Mesothelial cell of epicardium (in vitro differentiated cells): ENCODE measurements at regions not wholly inside any gene's neighbourhood (a gene's known extent, or its start where the extent isn't known, plus 50 kb on each side); places are given as distances from the start of the nearest gene placed in this dataset.
"Not testable (repeated sequence)": the region's sequence is repeated elsewhere in the genome, so short reads cannot be mapped to it uniquely, and the experiment has no call there.

Experiments
- DNase-seq, 2 experiments: peaks; one replicate each; pipeline ENCODE4 v3.0.0; 2021; ENCODE audit warnings: low spot score in 2 of 2; ENCODE audit not compliant: unreplicated experiment in 2 of 2
- H3K27ac Mint-ChIP-seq: 2 replicates; pipeline ENCODE4 v1.8.0; 2021; ENCODE audit warnings: mixed read lengths
- H3K27me3 Mint-ChIP-seq: 2 replicates; pipeline ENCODE4 v1.8.0; 2021; ENCODE audit warnings: low read depth, mixed read lengths
- H3K36me3 Mint-ChIP-seq: 2 replicates; pipeline ENCODE4 v1.8.0; 2021; ENCODE audit warnings: mixed read lengths
- H3K4me1 Mint-ChIP-seq: 2 replicates; pipeline ENCODE4 v1.8.0; 2021; ENCODE audit warnings: mixed read lengths
- H3K4me3 Mint-ChIP-seq: 2 replicates; pipeline ENCODE4 v1.8.0; 2021; ENCODE audit warnings: mild to moderate bottlenecking, moderate library complexity, mixed read lengths
- H3K9me3 Mint-ChIP-seq: 2 replicates; pipeline ENCODE4 v1.8.0; 2021; ENCODE audit warnings: mixed read lengths
- TF ChIP-seq, protein P1 (sequence below): fragments of 200-600 bp; sonication (generic); IDR thresholded peaks from one replicate; pipeline ENCODE4 v1.5.0; 2021; ENCODE audit warnings: antibody characterized with exemption; ENCODE audit not compliant: unreplicated experiment

DNA sequence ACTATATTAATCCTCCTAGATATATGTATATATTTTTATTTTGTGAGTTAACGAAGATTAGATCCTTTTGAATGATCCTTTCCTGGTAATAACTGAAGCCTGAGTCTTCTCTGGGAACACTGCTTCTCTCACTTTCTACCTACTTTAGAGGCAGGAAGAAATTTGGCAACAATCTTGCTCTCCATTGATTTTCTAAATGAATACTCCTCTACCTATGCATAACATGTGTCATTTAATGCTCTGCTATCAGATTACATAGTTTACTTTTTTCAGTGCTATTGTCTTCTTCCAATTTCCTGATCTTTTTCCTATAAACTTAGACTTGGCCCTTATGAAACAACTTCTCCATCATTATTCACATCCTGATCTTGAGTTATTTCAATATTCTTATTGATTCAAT lies 60.4 kb upstream of the PDHA2 start:
- peaks cover 8% of the 10 kb centered on the region for H3K36me3 Mint-ChIP-seq
- peaks cover 25% of the 10 kb centered on the region for H3K4me1 Mint-ChIP-seq
- H3K27me3 Mint-ChIP-seq: no peaks in the 10 kb centered on the region
- TF ChIP-seq, protein P1, sequence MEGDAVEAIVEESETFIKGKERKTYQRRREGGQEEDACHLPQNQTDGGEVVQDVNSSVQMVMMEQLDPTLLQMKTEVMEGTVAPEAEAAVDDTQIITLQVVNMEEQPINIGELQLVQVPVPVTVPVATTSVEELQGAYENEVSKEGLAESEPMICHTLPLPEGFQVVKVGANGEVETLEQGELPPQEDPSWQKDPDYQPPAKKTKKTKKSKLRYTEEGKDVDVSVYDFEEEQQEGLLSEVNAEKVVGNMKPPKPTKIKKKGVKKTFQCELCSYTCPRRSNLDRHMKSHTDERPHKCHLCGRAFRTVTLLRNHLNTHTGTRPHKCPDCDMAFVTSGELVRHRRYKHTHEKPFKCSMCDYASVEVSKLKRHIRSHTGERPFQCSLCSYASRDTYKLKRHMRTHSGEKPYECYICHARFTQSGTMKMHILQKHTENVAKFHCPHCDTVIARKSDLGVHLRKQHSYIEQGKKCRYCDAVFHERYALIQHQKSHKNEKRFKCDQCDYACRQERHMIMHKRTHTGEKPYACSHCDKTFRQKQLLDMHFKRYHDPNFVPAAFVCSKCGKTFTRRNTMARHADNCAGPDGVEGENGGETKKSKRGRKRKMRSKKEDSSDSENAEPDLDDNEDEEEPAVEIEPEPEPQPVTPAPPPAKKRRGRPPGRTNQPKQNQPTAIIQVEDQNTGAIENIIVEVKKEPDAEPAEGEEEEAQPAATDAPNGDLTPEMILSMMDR: no peak
- no peak overlapping the region for H3K4me3 Mint-ChIP-seq
- no peak for DNase-seq
- no peak overlapping the region for H3K27ac Mint-ChIP-seq
- H3K9me3 Mint-ChIP-seq: peaks cover 29% of the 10 kb centered on the region

DNA sequence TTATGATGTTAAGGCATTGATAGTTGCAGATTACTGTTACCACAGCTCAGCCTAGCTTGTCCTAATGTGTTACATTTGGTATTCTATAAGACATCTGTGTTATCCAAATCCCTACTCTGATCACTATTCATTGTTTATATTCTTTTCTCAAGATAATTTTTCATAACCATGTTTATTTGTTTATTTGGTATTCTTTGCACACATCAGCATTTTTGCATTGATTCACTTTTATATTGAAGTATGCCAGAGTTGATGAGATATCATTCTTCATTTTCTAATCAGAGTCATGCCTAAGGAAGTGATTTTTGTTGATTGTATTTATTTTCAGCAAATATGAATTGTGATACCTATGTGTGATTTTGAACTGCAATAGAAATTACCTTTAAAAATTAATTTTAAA lies 61.2 kb upstream of the PDHA2 start:
- H3K9me3 Mint-ChIP-seq: peaks cover 32% of the 10 kb centered on the region
- H3K36me3 Mint-ChIP-seq: peaks cover 8% of the 10 kb centered on the region
- peaks cover 22% of the 10 kb centered on the region for H3K4me1 Mint-ChIP-seq
- TF ChIP-seq, protein P1: no peak
- no peak overlapping the region for H3K27ac Mint-ChIP-seq
- no peak for DNase-seq
- no peaks in the 10 kb centered on the region for H3K27me3 Mint-ChIP-seq
- H3K4me3 Mint-ChIP-seq: no peak overlapping the region

DNA sequence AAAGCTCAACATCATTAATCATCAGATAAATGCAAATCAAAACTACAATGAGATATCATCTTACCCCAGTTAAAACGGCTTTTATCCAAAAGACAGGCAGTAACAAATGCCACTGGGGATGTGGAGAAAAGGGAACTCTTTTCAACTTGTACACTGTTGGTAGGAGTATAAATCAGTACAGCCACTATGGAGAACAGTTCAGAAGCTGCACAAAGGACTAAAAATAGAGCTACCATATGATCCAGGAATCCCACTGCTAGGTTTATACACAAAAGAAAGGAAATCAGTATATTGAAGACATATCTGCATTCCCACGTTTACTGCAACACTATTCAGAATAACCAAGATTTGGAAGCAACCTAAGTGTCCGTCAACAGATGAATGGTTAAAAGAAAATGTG lies 69.3 kb upstream of the PDHA2 start:
- not testable (repeated sequence) for H3K27me3 Mint-ChIP-seq, H3K27ac Mint-ChIP-seq, H3K36me3 Mint-ChIP-seq, H3K4me1 Mint-ChIP-seq, H3K4me3 Mint-ChIP-seq, DNase-seq
- H3K9me3 Mint-ChIP-seq: peaks cover 51% of the 10 kb centered on the region

DNA sequence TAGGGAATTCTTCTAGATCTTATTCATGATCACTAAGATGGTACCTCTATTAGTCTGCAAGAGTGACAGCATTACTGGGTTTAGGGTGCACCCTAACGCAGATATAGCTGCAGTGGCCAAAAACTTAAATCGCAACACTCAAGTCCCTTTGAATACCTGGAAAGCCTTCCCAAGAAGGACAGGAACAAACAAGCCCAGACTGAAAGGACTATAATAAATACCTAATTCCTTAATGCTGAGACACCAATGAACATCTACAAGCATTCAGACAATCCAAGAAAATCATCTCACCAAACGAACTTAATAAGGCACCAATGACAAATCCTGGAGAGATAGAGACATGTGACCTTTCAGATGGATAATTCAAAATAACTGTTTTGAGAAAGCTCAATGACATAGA lies 74.9 kb upstream of the PDHA2 start:
- DNase-seq: no peak
- Mint-ChIP-seq H3K4me3 (no peak overlapping the region), H3K9me3 (peaks cover 37% of the 10 kb centered on the region), H3K36me3 (peaks cover 2% of the 10 kb centered on the region), H3K27me3 (no peaks in the 10 kb centered on the region), H3K4me1 (peaks cover 6% of the 10 kb centered on the region), H3K27ac (no peak overlapping the region)
- TF ChIP-seq, protein P1: no peak

DNA sequence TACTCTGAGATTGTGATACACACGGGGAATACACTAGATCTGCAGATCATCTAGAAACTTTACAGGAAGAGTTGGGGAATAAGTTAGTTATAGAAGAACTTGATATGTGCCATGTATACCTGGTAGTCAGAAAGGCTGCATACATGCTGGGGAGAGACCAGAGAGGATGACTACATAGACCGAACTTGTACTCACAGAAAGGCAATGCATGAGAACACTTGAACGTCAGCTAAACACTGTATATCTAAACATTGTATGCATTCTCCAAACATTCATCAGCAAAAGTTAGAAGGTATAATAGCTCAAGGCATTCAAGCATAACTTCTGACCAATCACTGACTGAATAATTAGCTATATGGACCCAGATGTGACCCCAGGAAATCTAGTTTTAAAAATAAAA lies 78.0 kb upstream of the PDHA2 start:
- no peak for DNase-seq
- Mint-ChIP-seq H3K36me3 (peaks cover 2% of the 10 kb centered on the region), H3K4me1 (peaks cover 11% of the 10 kb centered on the region), H3K27me3 (no peaks in the 10 kb centered on the region), H3K4me3 (no peak overlapping the region), H3K9me3 (peaks cover 24% of the 10 kb centered on the region), H3K27ac (no peak overlapping the region)
- TF ChIP-seq, protein P1: no peak

DNA sequence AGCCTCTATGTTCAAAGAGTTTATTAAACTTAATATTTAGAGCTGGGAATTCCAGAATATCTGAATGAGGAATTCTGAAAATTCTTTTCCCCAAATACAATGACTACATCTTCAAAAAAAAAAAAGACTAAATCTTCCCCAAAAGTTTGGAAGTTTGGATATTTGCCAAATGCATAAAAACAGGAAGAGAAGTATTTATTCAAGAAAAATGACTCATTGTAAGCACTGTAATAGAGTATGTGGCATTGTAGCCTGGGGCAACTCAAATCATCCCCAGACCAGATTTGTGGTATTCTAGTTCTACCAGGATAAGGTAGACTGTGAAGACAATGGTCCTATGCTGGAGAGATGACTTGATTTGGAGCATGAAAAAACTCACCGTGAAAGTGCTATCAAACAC lies 78.5 kb upstream of the PDHA2 start:
- peaks cover 20% of the 10 kb centered on the region for H3K9me3 Mint-ChIP-seq
- no peak for DNase-seq
- no peak overlapping the region for H3K27ac Mint-ChIP-seq
- H3K4me3 Mint-ChIP-seq: no peak overlapping the region
- H3K36me3 Mint-ChIP-seq: peaks cover 2% of the 10 kb centered on the region
- H3K27me3 Mint-ChIP-seq: no peaks in the 10 kb centered on the region
- peaks cover 16% of the 10 kb centered on the region for H3K4me1 Mint-ChIP-seq
- TF ChIP-seq, protein P1: no peak

DNA sequence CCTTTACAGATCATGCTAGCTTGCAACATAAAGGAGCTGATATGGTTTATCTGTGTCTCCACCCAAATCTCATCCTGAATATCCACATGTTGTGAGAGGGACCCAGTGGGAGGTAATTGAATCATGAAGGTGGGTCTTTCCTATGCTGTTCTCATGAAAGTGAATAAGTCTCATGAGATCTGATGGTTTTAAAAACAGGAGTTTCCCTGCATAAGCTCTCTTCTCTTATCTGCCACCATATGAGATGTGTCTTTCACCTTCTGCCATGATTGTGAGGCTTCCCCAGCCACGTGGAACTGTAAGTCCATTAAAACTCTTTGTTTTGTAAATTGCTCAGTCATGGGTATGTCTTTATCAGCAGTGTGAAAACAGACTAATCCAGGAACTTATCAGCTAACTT lies 79.2 kb upstream of the PDHA2 start:
- not testable (repeated sequence) for H3K36me3 Mint-ChIP-seq, H3K27ac Mint-ChIP-seq, H3K27me3 Mint-ChIP-seq, DNase-seq, H3K4me3 Mint-ChIP-seq
- peaks cover 15% of the 10 kb centered on the region for H3K9me3 Mint-ChIP-seq
- peaks cover 22% of the 10 kb centered on the region for H3K4me1 Mint-ChIP-seq
